Neural cell (in vitro differentiated cells): ENCODE measurements at regions not wholly inside any gene's neighbourhood (a gene's known extent, or its start where the extent isn't known, plus 50 kb on each side); places are given as distances from the start of the nearest gene placed in this dataset.

Experiments
- H2AFZ ChIP-seq: fragments of 200-600, 300-800 bp; sonication (generic), shearing (Covaris generic); 2 replicates; pipeline ENCODE4 v1.6.0; 2014; ENCODE audit warnings: low read depth, mild to moderate bottlenecking, antibody characterized with exemption, low read length, moderate library complexity
- H3F3A ChIP-seq: fragments of 200-600 bp; shearing (Covaris generic); 2 replicates; pipeline ENCODE4 v1.6.1; 2016; ENCODE audit warnings: mild to moderate bottlenecking, moderate library complexity, mixed read lengths, antibody characterized with exemption, low read length; ENCODE audit not compliant: insufficient read depth, poor library complexity, severe bottlenecking
- H3K27ac ChIP-seq: fragments of 200-600, 300-800 bp; sonication (generic), shearing (Covaris generic); 2 replicates; pipeline ENCODE4 v1.5.1; 2014; ENCODE audit warnings: mild to moderate bottlenecking, low read length, moderate library complexity
- H3K27me3 ChIP-seq: fragments of 300-800, 200-600 bp; sonication (generic), shearing (Covaris generic); 2 replicates; pipeline ENCODE4 v1.6.0; 2014; ENCODE audit warnings: mild to moderate bottlenecking, low read depth, low read length, moderate library complexity; ENCODE audit not compliant: insufficient read depth
- H3K36me3 ChIP-seq: fragments of 300-800, 200-600 bp; sonication (generic), shearing (Covaris generic); 2 replicates; pipeline ENCODE4 v1.5.1; 2014; ENCODE audit warnings: mild to moderate bottlenecking, antibody characterized with exemption, low read length, moderate library complexity; ENCODE audit not compliant: insufficient read depth
- H3K4me2 ChIP-seq: fragments of 300-800, 200-600 bp; sonication (generic), shearing (Covaris generic); 2 replicates; pipeline ENCODE4 v1.6.0; 2014; ENCODE audit warnings: mild to moderate bottlenecking, low read length
- H3K4me3 ChIP-seq: fragments of 300-800, 200-600 bp; sonication (generic), shearing (Covaris generic); 2 replicates; pipeline ENCODE4 v1.5.1; 2014; ENCODE audit warnings: mild to moderate bottlenecking, low read length, moderate library complexity
- H3K79me2 ChIP-seq: fragments of 200-600 bp; shearing (Covaris generic); replicated peaks from 2 replicates; pipeline ENCODE4 v1.6.0; 2014; ENCODE audit warnings: mild to moderate bottlenecking, low read length, moderate library complexity; ENCODE audit not compliant: insufficient read depth
- H3K9ac ChIP-seq: fragments of 300-800, 200-600 bp; sonication (generic), shearing (Covaris generic); 2 replicates; pipeline ENCODE4 v1.6.1; 2016; ENCODE audit warnings: mild to moderate bottlenecking, low read length, mixed read lengths
- H3K9me2 ChIP-seq: fragments of 200-600 bp; shearing (Covaris generic); 2 replicates; pipeline ENCODE4 v1.6.1; 2016; ENCODE audit warnings: mild to moderate bottlenecking, low read length, mixed read lengths; ENCODE audit not compliant: insufficient read depth
- H3K9me3 ChIP-seq: fragments of 200-600, 300-800 bp; sonication (generic), shearing (Covaris generic); 2 replicates; pipeline ENCODE4 v1.6.1; 2016; ENCODE audit warnings: mild to moderate bottlenecking, mixed run types, low read length, moderate library complexity, mixed read lengths
- H4K20me1 ChIP-seq: fragments of 200-600 bp; shearing (Covaris generic); 2 replicates; pipeline ENCODE4 v1.6.1; 2016; ENCODE audit warnings: mild to moderate bottlenecking, mixed run types; ENCODE audit not compliant: insufficient read depth
- EP300 ChIP-seq: fragments of 450-650 bp; conservative IDR thresholded peaks from 2 replicates; pipeline ENCODE4 v1.6.1; 2014; ENCODE audit warnings: antibody characterized with exemption, mild to moderate bottlenecking, moderate library complexity; ENCODE audit not compliant: poor library complexity, severe bottlenecking
- EZH2 ChIP-seq: fragments of 200-600, 300-800 bp; shearing (Covaris generic), sonication (generic); IDR thresholded peaks from 2 replicates; pipeline ENCODE4 v1.6.1; 2014; ENCODE audit warnings: antibody characterized with exemption, low read length, borderline replicate concordance, mild to moderate bottlenecking; ENCODE audit not compliant: insufficient read depth, poor library complexity, severe bottlenecking
- MXI1 ChIP-seq: fragments of 450-650 bp; conservative IDR thresholded peaks from 2 replicates; pipeline ENCODE4 v1.6.1; 2014; ENCODE audit warnings: antibody characterized with exemption, mild to moderate bottlenecking; ENCODE audit not compliant: poor library complexity, severe bottlenecking
- POLR2AphosphoS5 ChIP-seq: IDR thresholded peaks from 2 replicates; pipeline ENCODE4 v1.6.1; 2012
- RAD21 ChIP-seq: fragments of 450-650 bp; conservative IDR thresholded peaks from 2 replicates; pipeline ENCODE4 v1.6.1; 2014; ENCODE audit warnings: antibody characterized with exemption, mild to moderate bottlenecking, moderate library complexity
- SMC3 ChIP-seq: fragments of 450-650 bp; conservative IDR thresholded peaks from 2 replicates; pipeline ENCODE4 v1.6.1; 2014; ENCODE audit warnings: antibody characterized with exemption, mild to moderate bottlenecking, moderate library complexity; ENCODE audit not compliant: poor library complexity
- TAF1 ChIP-seq: IDR thresholded peaks from 2 replicates; pipeline ENCODE4 v1.6.1; 2012; ENCODE audit warnings: low read depth
- TF ChIP-seq, protein P1 (sequence below): IDR thresholded peaks from 2 replicates; pipeline ENCODE4 v1.6.1; 2012; ENCODE audit warnings: borderline replicate concordance
- TF ChIP-seq, protein P2 (sequence below): fragments of 450-650 bp; IDR thresholded peaks from 2 replicates; pipeline ENCODE4 v1.5.1; 2014; ENCODE audit warnings: antibody characterized with exemption, mild to moderate bottlenecking, moderate library complexity; ENCODE audit not compliant: poor library complexity, severe bottlenecking

DNA sequence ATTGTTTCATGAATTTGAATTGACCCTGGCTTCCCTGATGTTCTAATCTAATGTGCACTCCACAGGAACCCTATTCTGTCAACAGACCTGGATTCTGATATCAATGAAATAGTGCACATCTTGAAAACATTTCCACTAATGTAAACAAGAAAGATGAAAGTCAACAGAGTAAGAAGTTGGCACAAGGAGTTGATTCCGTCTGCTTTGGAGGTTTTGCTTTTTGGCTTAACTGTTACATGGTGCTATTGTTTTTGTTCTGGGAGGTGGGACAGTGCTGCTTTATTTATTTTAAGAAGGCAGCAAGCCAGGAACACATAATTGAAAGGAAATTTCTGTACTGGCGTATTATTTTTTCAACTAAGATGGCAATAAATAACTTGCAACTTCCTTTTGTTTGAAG lies 73.3 kb downstream of the LEPR start:
- no peaks in the 10 kb centered on the region for H3F3A ChIP-seq
- H2AFZ ChIP-seq, result no peak overlapping the region
- no peak overlapping the region for H3K9ac ChIP-seq
- H4K20me1 ChIP-seq, result no peaks in the 10 kb centered on the region
- no peaks in the 10 kb centered on the region for H3K79me2 ChIP-seq
- H3K36me3 ChIP-seq, result no peaks in the 10 kb centered on the region
- H3K9me2 ChIP-seq, result no peaks in the 10 kb centered on the region
- no peak overlapping the region for H3K4me3 ChIP-seq
- no peaks in the 10 kb centered on the region for H3K27me3 ChIP-seq
- no peak for TF ChIP-seq SMC3
- H3K4me2 ChIP-seq, result no peak overlapping the region
- no peaks in the 10 kb centered on the region for H3K9me3 ChIP-seq
- H3K27ac ChIP-seq, result no peak overlapping the region

DNA sequence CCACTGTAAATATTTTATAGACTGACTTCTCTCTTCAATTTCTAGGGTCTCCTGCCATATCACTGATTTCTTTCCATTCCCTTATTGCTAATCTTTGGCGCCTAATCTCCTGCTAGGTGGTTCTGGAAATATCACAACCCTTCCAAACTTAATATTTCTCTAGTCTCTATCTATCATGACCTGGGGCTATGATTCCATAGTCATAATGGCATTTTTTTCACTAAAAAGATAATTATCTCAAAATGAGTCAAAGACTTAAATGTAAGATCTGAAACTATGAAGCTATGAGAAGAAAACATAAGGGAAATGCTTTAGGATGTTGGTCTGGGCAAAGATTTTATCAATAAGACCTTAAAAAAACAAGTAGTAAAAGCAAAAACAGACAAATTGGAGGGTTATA lies 74.2 kb downstream of the LEPR start:
- Histone ChIP-seq H3K27me3 (no peaks in the 10 kb centered on the region), H2AFZ (no peak overlapping the region), H4K20me1 (no peaks in the 10 kb centered on the region), H3K4me3 (no peak overlapping the region), H3F3A (no peaks in the 10 kb centered on the region), H3K79me2 (no peaks in the 10 kb centered on the region), H3K36me3 (no peaks in the 10 kb centered on the region), H3K9me3 (no peaks in the 10 kb centered on the region), H3K4me2 (no peak overlapping the region), H3K27ac (no peak overlapping the region), H3K9me2 (no peaks in the 10 kb centered on the region), H3K9ac (no peak overlapping the region)
- TF ChIP-seq EZH2, result no peak

DNA sequence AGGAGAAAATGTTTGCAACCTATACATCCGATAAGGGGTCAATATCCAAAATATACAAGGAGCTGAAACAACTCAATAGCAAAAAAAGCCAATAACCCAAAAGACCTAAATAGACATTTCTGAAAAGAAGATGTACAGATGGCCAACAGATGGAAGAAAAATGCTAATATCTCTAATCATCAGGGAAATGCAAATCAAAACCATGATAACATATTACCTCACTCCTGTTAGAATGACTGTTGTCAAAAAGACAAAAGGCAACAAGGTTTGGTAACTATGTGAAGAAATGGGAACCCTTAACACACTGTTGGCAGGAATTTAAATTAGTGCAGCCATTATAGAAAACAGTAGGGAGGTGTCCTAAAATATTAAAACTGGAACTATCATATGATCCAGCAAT lies 74.7 kb downstream of the LEPR start:
- Histone ChIP-seq H3K79me2 (no peaks in the 10 kb centered on the region), H3K9me3 (no peaks in the 10 kb centered on the region), H3K9ac (no peak overlapping the region), H2AFZ (no peak overlapping the region), H3F3A (no peaks in the 10 kb centered on the region), H3K27ac (no peak overlapping the region), H3K27me3 (no peaks in the 10 kb centered on the region), H3K9me2 (no peaks in the 10 kb centered on the region), H3K4me3 (no peak overlapping the region), H3K4me2 (no peak overlapping the region), H4K20me1 (no peaks in the 10 kb centered on the region), H3K36me3 (no peaks in the 10 kb centered on the region)
- TF ChIP-seq, protein P1, sequence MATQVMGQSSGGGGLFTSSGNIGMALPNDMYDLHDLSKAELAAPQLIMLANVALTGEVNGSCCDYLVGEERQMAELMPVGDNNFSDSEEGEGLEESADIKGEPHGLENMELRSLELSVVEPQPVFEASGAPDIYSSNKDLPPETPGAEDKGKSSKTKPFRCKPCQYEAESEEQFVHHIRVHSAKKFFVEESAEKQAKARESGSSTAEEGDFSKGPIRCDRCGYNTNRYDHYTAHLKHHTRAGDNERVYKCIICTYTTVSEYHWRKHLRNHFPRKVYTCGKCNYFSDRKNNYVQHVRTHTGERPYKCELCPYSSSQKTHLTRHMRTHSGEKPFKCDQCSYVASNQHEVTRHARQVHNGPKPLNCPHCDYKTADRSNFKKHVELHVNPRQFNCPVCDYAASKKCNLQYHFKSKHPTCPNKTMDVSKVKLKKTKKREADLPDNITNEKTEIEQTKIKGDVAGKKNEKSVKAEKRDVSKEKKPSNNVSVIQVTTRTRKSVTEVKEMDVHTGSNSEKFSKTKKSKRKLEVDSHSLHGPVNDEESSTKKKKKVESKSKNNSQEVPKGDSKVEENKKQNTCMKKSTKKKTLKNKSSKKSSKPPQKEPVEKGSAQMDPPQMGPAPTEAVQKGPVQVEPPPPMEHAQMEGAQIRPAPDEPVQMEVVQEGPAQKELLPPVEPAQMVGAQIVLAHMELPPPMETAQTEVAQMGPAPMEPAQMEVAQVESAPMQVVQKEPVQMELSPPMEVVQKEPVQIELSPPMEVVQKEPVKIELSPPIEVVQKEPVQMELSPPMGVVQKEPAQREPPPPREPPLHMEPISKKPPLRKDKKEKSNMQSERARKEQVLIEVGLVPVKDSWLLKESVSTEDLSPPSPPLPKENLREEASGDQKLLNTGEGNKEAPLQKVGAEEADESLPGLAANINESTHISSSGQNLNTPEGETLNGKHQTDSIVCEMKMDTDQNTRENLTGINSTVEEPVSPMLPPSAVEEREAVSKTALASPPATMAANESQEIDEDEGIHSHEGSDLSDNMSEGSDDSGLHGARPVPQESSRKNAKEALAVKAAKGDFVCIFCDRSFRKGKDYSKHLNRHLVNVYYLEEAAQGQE, result no peak
- TF ChIP-seq MXI1 (no peak), RAD21 (no peak), POLR2AphosphoS5 (no peak), EZH2 (no peak), SMC3 (no peak), EP300 (no peak), TAF1 (no peak)
- TF ChIP-seq, protein P2, sequence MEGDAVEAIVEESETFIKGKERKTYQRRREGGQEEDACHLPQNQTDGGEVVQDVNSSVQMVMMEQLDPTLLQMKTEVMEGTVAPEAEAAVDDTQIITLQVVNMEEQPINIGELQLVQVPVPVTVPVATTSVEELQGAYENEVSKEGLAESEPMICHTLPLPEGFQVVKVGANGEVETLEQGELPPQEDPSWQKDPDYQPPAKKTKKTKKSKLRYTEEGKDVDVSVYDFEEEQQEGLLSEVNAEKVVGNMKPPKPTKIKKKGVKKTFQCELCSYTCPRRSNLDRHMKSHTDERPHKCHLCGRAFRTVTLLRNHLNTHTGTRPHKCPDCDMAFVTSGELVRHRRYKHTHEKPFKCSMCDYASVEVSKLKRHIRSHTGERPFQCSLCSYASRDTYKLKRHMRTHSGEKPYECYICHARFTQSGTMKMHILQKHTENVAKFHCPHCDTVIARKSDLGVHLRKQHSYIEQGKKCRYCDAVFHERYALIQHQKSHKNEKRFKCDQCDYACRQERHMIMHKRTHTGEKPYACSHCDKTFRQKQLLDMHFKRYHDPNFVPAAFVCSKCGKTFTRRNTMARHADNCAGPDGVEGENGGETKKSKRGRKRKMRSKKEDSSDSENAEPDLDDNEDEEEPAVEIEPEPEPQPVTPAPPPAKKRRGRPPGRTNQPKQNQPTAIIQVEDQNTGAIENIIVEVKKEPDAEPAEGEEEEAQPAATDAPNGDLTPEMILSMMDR, result no peak
